ENCODE measurements at regions not wholly inside any gene's neighbourhood (a gene's known extent, or its start where the extent isn't known, plus 50 kb on each side); places are given as distances from the start of the nearest gene placed in this dataset.

- Mint-ChIP-seq H3K27ac (no peak overlapping the region), H3K4me1 (peaks cover 4% of the 10 kb centered on the region), H3K9me3 (no peaks in the 10 kb centered on the region), H3K4me3 (no peak overlapping the region), H3K36me3 (no peaks in the 10 kb centered on the region), H3K27me3 (ENCODE audit: low read depth) (no peaks in the 10 kb centered on the region)
- TF ChIP-seq CTCF (IDR thresholded peaks at IDR 0.05; ENCODE audit: unreplicated experiment), result no peak
- no peak for DNase-seq (ENCODE audit: low spot score in 2 of 2, unreplicated experiment in 2 of 2)
Measured at GRCh38 chr9:111192650-111193049, 137.4 kb downstream of the OR2K2 start.

- no peaks in the 10 kb centered on the region for H3K9me3 Mint-ChIP-seq
- no peaks in the 10 kb centered on the region for H3K36me3 Mint-ChIP-seq
- H3K4me1 Mint-ChIP-seq, result peaks cover 4% of the 10 kb centered on the region
- no peak for TF ChIP-seq CTCF (IDR thresholded peaks at IDR 0.05; ENCODE audit: unreplicated experiment)
- DNase-seq (ENCODE audit: low spot score in 2 of 2, unreplicated experiment in 2 of 2), result no peak
- H3K27ac Mint-ChIP-seq, result no peak overlapping the region
- no peak overlapping the region for H3K4me3 Mint-ChIP-seq
- H3K27me3 Mint-ChIP-seq (ENCODE audit: low read depth), result no peaks in the 10 kb centered on the region
Measured at GRCh38 chr9:111190347-111190746, 139.7 kb downstream of the OR2K2 start.

GRCh38 chr9:111187376-111187775, 142.6 kb downstream of the OR2K2 start:
- no peak for TF ChIP-seq CTCF (IDR thresholded peaks at IDR 0.05; ENCODE audit: unreplicated experiment)
- H3K4me1 Mint-ChIP-seq, result peaks cover 4% of the 10 kb centered on the region
- H3K4me3 Mint-ChIP-seq, result no peak overlapping the region
- no peak overlapping the region for H3K27ac Mint-ChIP-seq
- H3K36me3 Mint-ChIP-seq, result peaks cover 1% of the 10 kb centered on the region
- peaks cover 17% of the 10 kb centered on the region for H3K9me3 Mint-ChIP-seq
- peaks cover 4% of the 10 kb centered on the region for H3K27me3 Mint-ChIP-seq (ENCODE audit: low read depth)
- no peak for DNase-seq (ENCODE audit: low spot score in 2 of 2, unreplicated experiment in 2 of 2)

- H3K27me3 Mint-ChIP-seq (ENCODE audit: low read depth), result peaks cover 4% of the 10 kb centered on the region
- DNase-seq (ENCODE audit: low spot score in 2 of 2, unreplicated experiment in 2 of 2), result no peak
- H3K4me1 Mint-ChIP-seq, result peaks cover 4% of the 10 kb centered on the region
- H3K9me3 Mint-ChIP-seq, result peaks cover 17% of the 10 kb centered on the region
- no peak overlapping the region for H3K4me3 Mint-ChIP-seq
- TF ChIP-seq CTCF (IDR thresholded peaks at IDR 0.05; ENCODE audit: unreplicated experiment), result no peak
- no peak overlapping the region for H3K27ac Mint-ChIP-seq
- H3K36me3 Mint-ChIP-seq, result peaks cover 1% of the 10 kb centered on the region
Measured at GRCh38 chr9:111186021-111186530, 143.9 kb downstream of the OR2K2 start.

- DNase-seq (ENCODE audit: low spot score in 2 of 2, unreplicated experiment in 2 of 2), result no peak
- H3K9me3 Mint-ChIP-seq, result peaks cover 17% of the 10 kb centered on the region
- H3K36me3 Mint-ChIP-seq, result peaks cover 1% of the 10 kb centered on the region
- no peak overlapping the region for H3K4me3 Mint-ChIP-seq
- no peak overlapping the region for H3K27ac Mint-ChIP-seq
- H3K4me1 Mint-ChIP-seq, result peaks cover 8% of the 10 kb centered on the region
- no peak for TF ChIP-seq CTCF (IDR thresholded peaks at IDR 0.05; ENCODE audit: unreplicated experiment)
- peaks cover 4% of the 10 kb centered on the region for H3K27me3 Mint-ChIP-seq (ENCODE audit: low read depth)
Measured at GRCh38 chr9:111180811-111181210, 142.5 kb upstream of the LPAR1 start.

GRCh38 chr9:111179577-111179976, 141.3 kb upstream of the LPAR1 start:
- DNase-seq (ENCODE audit: low spot score in 2 of 2, unreplicated experiment in 2 of 2), result no peak
- Mint-ChIP-seq H3K27ac (no peak overlapping the region), H3K9me3 (peaks cover 17% of the 10 kb centered on the region), H3K4me3 (no peak overlapping the region), H3K36me3 (peaks cover 1% of the 10 kb centered on the region), H3K27me3 (ENCODE audit: low read depth) (peaks cover 4% of the 10 kb centered on the region), H3K4me1 (peaks cover 8% of the 10 kb centered on the region)
- TF ChIP-seq CTCF (IDR thresholded peaks at IDR 0.05; ENCODE audit: unreplicated experiment), result no peak

Measured in mesothelial cell of epicardium (in vitro differentiated cells).